ENCODE measurements at regions not wholly inside any gene's neighbourhood (a gene's known extent, or its start where the extent isn't known, plus 50 kb on each side); places are given as distances from the start of the nearest gene placed in this dataset.

- no peak for TF ChIP-seq CTCF (IDR thresholded peaks at IDR 0.05; ENCODE audit: insufficient read depth, low read length)
- no peak for TF ChIP-seq POLR2AphosphoS5 (IDR thresholded peaks at IDR 0.05; ENCODE audit: low read depth)
- TF ChIP-seq SPI1 (IDR thresholded peaks at IDR 0.05; ENCODE audit: borderline replicate concordance, low read depth), result no peak
- TF ChIP-seq REST (IDR thresholded peaks at IDR 0.05; ENCODE audit: insufficient replicate concordance, low read depth), result no peak
Measured at GRCh38 chr20:48129345-48129942, 344.2 kb upstream of the SULF2 start.
